ENCODE measurements at regions not wholly inside any gene's neighbourhood (a gene's known extent, or its start where the extent isn't known, plus 50 kb on each side); places are given as distances from the start of the nearest gene placed in this dataset.

GRCh38 chr4:111014537-111014936 lies 391.7 kb upstream of the PITX2 start:
- H3K9me3 ChIP-seq (ENCODE audit: control insufficient read depth, insufficient read depth, low read depth, low read length): no peaks in the 10 kb centered on the region
- no peak overlapping the region for H3K27ac ChIP-seq (ENCODE audit: low read length)
- H3K4me3 ChIP-seq (ENCODE audit: low read depth in 2 of 2, low read length in 2 of 2): no peak overlapping the region
- no peaks in the 10 kb centered on the region for H3K36me3 ChIP-seq (ENCODE audit: control insufficient read depth, insufficient read depth, low read length)
- intact Hi-C loops (cut with micrococcal nuclease; ENCODE audit: unreplicated experiment) (no loop called here), in situ Hi-C loops (cut with HindIII; ENCODE audit: low pct_unique_long_range_greater_than_20kb, low sequenced_read_pairs) (no loop called here)
- ATAC-seq: no peak
- DNase-seq (ENCODE audit: low read depth, low spot score): no peak
- no peaks in the 10 kb centered on the region for H3K27me3 ChIP-seq (ENCODE audit: control insufficient read depth, insufficient read depth, low read length)
- TF ChIP-seq SIN3A (IDR thresholded peaks at IDR 0.05; ENCODE audit: borderline replicate concordance, insufficient read depth, low read depth, low read length): no peak
- no peak for TF ChIP-seq POLR2AphosphoS5 (IDR thresholded peaks at IDR 0.05; ENCODE audit: low read depth, low read length)
- TF ChIP-seq REST (IDR thresholded peaks at IDR 0.05; ENCODE audit: insufficient read depth in 1 of 2, low read depth in 2 of 2, low read length in 1 of 2): no peak
- no peak for TF ChIP-seq TCF7L2 (IDR thresholded peaks at IDR 0.05; ENCODE audit: low read depth, low read length)
- no peak for TF ChIP-seq CTCF (IDR thresholded peaks at IDR 0.05)
- H3K4me1 ChIP-seq (ENCODE audit: control insufficient read depth, insufficient read depth, low read length): no peaks in the 10 kb centered on the region
- CTCF ChIA-PET: no interaction called here
- BruUV-seq (replicated peaks): no TSS peak
- POLR2A ChIA-PET: no interaction called here

- BruUV-seq (replicated peaks): no TSS peak
- intact Hi-C loops (cut with micrococcal nuclease; ENCODE audit: unreplicated experiment): no loop called here
Observed at GRCh38 chr4:111016416-111016815, 393.5 kb upstream of the PITX2 start.

More at GRCh38 chr4:111016416-111016815, 393.5 kb upstream of the PITX2 start:
- no peak overlapping the region for H3K27ac ChIP-seq (ENCODE audit: low read length)
- no peaks in the 10 kb centered on the region for H3K27me3 ChIP-seq (ENCODE audit: control insufficient read depth, insufficient read depth, low read length)
- ChIA-PET CTCF (no interaction called here), POLR2A (no interaction called here)
- TF ChIP-seq CTCF (IDR thresholded peaks at IDR 0.05): no peak
- no peak for TF ChIP-seq POLR2AphosphoS5 (IDR thresholded peaks at IDR 0.05; ENCODE audit: low read depth, low read length)
- TF ChIP-seq REST (IDR thresholded peaks at IDR 0.05; ENCODE audit: insufficient read depth in 1 of 2, low read depth in 2 of 2, low read length in 1 of 2): no peak
- TF ChIP-seq TCF7L2 (IDR thresholded peaks at IDR 0.05; ENCODE audit: low read depth, low read length): no peak
- no peak for TF ChIP-seq SIN3A (IDR thresholded peaks at IDR 0.05; ENCODE audit: borderline replicate concordance, insufficient read depth, low read depth, low read length)
- no peak for ATAC-seq
- H3K9me3 ChIP-seq (ENCODE audit: control insufficient read depth, insufficient read depth, low read depth, low read length): no peaks in the 10 kb centered on the region
- no peaks in the 10 kb centered on the region for H3K4me1 ChIP-seq (ENCODE audit: control insufficient read depth, insufficient read depth, low read length)
- DNase-seq (ENCODE audit: low read depth, low spot score): no peak
- H3K4me3 ChIP-seq (ENCODE audit: low read depth in 2 of 2, low read length in 2 of 2): no peak overlapping the region
- in situ Hi-C loops (cut with HindIII; ENCODE audit: low pct_unique_long_range_greater_than_20kb, low sequenced_read_pairs): no loop called here
- no peaks in the 10 kb centered on the region for H3K36me3 ChIP-seq (ENCODE audit: control insufficient read depth, insufficient read depth, low read length)
